SU-DHL-6 (cell line): ENCODE measurements at regions not wholly inside any gene's neighbourhood (a gene's known extent, or its start where the extent isn't known, plus 50 kb on each side); places are given as distances from the start of the nearest gene placed in this dataset.

Experiments used
- CTCF ChIP-seq: fragments of 200-600 bp; sonication (generic); IDR thresholded peaks from one replicate; pipeline ENCODE4 v1.5.1; 2017; ENCODE audit warnings: antibody characterized with exemption, mild to moderate bottlenecking, low read length, moderate library complexity; ENCODE audit not compliant: insufficient read depth, poor library complexity, severe bottlenecking
- EZH2phosphoT487 ChIP-seq: fragments of 200-600 bp; sonication (generic), shearing (Covaris generic); conservative IDR thresholded peaks from 2 replicates; pipeline ENCODE4 v1.6.1; 2018; ENCODE audit warnings: mild to moderate bottlenecking, antibody characterized with exemption, low read length, moderate library complexity, mixed read lengths

GRCh38 chr3:15860014-15860934 lies 62.5 kb upstream of the ANKRD28 start:
- TF ChIP-seq CTCF (no peak), EZH2phosphoT487 (no peak)
